Uterus (tissue), 2 donors: ENCODE measurements at regions not wholly inside any gene's neighbourhood (a gene's known extent, or its start where the extent isn't known, plus 50 kb on each side); places are given as distances from the start of the nearest gene placed in this dataset.

ENCODE experiments used
- CTCF ChIP-seq, 4 experiments: fragments of 200-600 bp in 2 of 4; fragments of 450-650 bp in 2 of 4; sonication (generic) in 2 of 4; IDR thresholded peaks; one replicate each; pipeline ENCODE4 v1.5.1; 2016 to 2019; ENCODE audit warnings: antibody characterized with exemption in 4 of 4, mild to moderate bottlenecking in 2 of 4, moderate library complexity in 1 of 4
- POLR2A ChIP-seq, 2 donors: fragments of 450-650 bp; IDR thresholded peaks; one replicate each; pipeline ENCODE4 v1.6.1; 2016; ENCODE audit warnings: antibody characterized with exemption in 2 of 2, mild to moderate bottlenecking in 1 of 2, moderate library complexity in 1 of 2

DNA sequence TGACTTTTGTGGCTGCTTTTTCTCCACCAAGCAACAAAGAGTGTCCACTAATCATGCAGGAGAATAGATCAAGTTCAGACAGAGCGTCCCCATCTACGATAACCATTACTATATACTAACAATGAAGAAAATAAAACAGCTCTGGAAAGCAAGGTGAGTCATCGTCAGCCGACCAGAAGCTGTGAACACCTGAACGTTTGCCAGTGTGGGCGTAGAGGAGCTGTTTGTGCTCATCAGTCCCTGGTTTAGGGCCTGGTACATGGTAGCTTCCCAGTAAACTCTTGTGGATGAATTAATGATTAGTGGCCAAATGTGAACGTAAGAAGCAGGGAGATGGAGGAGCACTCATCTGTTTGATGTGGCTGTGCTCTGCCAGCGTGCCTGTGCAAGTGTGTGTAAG, 180.7 kb downstream of the EVX1 start:
- TF ChIP-seq CTCF (IDR thresholded peaks at IDR 0.05) (no peak), POLR2A (IDR thresholded peaks at IDR 0.05) (no peak)
